Neuronal stem cell (in vitro differentiated cells): ENCODE measurements at regions not wholly inside any gene's neighbourhood (a gene's known extent, or its start where the extent isn't known, plus 50 kb on each side); places are given as distances from the start of the nearest gene placed in this dataset.

ENCODE experiments used
- DNase-seq: peaks from one replicate; pipeline ENCODE4 v3.0.0-alpha.2; 2013; ENCODE audit warnings: low spot score
- H2AFZ ChIP-seq: one replicate; pipeline ENCODE4 v1.6.1; 2013; ENCODE audit warnings: mild to moderate bottlenecking, low read length, inconsistent platforms
- H2AK5ac ChIP-seq: 2 replicates; pipeline ENCODE4 v1.6.1; 2013; ENCODE audit warnings: low read depth, mild to moderate bottlenecking, inconsistent platforms, low read length, moderate library complexity, mixed read lengths
- H2BK120ac ChIP-seq: 2 replicates; pipeline ENCODE4 v1.6.1; 2013; ENCODE audit warnings: low read depth, mild to moderate bottlenecking, inconsistent platforms, low read length, moderate library complexity, mixed read lengths
- H2BK12ac ChIP-seq: one replicate; pipeline ENCODE4 v1.6.1; 2013; ENCODE audit warnings: low read length, inconsistent platforms
- H2BK15ac ChIP-seq: 2 replicates; pipeline ENCODE4 v1.6.1; 2013; ENCODE audit warnings: mild to moderate bottlenecking, low read length, inconsistent platforms, mixed read lengths
- H2BK5ac ChIP-seq: one replicate; pipeline ENCODE4 v1.6.1; 2013; ENCODE audit warnings: inconsistent platforms, mild to moderate bottlenecking, low read length, moderate library complexity
- H3K14ac ChIP-seq: one replicate; pipeline ENCODE4 v1.6.1; 2013; ENCODE audit warnings: low read length, inconsistent platforms
- H3K18ac ChIP-seq: 2 replicates; pipeline ENCODE4 v1.6.1; 2013; ENCODE audit warnings: low read length, inconsistent platforms
- H3K23ac ChIP-seq: 2 replicates; pipeline ENCODE4 v1.6.1; 2013; ENCODE audit warnings: low read depth, mild to moderate bottlenecking, mixed read lengths, low read length, inconsistent platforms; ENCODE audit not compliant: poor library complexity
- H3K27ac ChIP-seq: replicated peaks from 3 replicates; pipeline ENCODE4 v1.5.1; 2013; ENCODE audit warnings: low read length, inconsistent platforms
- H3K27me3 ChIP-seq, 3 experiments: 2 replicates each; pipeline ENCODE4 v1.6.1; 2013; ENCODE audit warnings: low read length in 3 of 3, mild to moderate bottlenecking in 2 of 3, inconsistent platforms in 1 of 3, low read depth in 1 of 3, mixed read lengths in 1 of 3, moderate library complexity in 1 of 3; ENCODE audit not compliant: control insufficient read depth in 3 of 3, insufficient read depth in 3 of 3
- H3K36me3 ChIP-seq, 2 donors: replicated peaks in 1 of 2; 2 replicates each; pipeline ENCODE4 v1.6.1; 2013; ENCODE audit warnings: low read length in 2 of 2; ENCODE audit not compliant: control insufficient read depth in 2 of 2, insufficient read depth in 2 of 2
- H3K4ac ChIP-seq: 2 replicates; pipeline ENCODE4 v1.6.1; 2013; ENCODE audit warnings: inconsistent platforms, mild to moderate bottlenecking, low read length, moderate library complexity
- H3K4me1 ChIP-seq, 2 donors: 1 replicate in 1 of 2; 2 replicates in 1 of 2; pipeline ENCODE4 v1.6.1; 2013; ENCODE audit warnings: low read length in 2 of 2, low read depth in 1 of 2; ENCODE audit not compliant: control insufficient read depth in 2 of 2, insufficient read depth in 1 of 2
- H3K4me2 ChIP-seq: one replicate; pipeline ENCODE4 v1.6.1; 2013; ENCODE audit warnings: mild to moderate bottlenecking, low read length, inconsistent platforms; ENCODE audit not compliant: insufficient read depth, poor library complexity, severe bottlenecking
- H3K4me3 ChIP-seq, 2 donors: 2 replicates each; pipeline ENCODE4 v1.5.1; 2013; ENCODE audit warnings: low read length in 2 of 2, mild to moderate bottlenecking in 2 of 2, inconsistent platforms in 1 of 2, moderate library complexity in 1 of 2
- H3K79me1 ChIP-seq: one replicate; pipeline ENCODE4 v1.6.1; 2013; ENCODE audit warnings: low read depth, mild to moderate bottlenecking, inconsistent platforms, low read length, moderate library complexity
- H3K9ac ChIP-seq: one replicate; pipeline ENCODE4 v1.6.1; 2013; ENCODE audit warnings: mild to moderate bottlenecking, low read depth, low read length, inconsistent platforms; ENCODE audit not compliant: poor library complexity
- H3K9me3 ChIP-seq, 2 donors: replicated peaks in 1 of 2; 2 replicates each; pipeline versions ENCODE3 to v1.6.1; 2013; ENCODE audit warnings: low read length in 2 of 2, mild to moderate bottlenecking in 2 of 2, inconsistent platforms in 1 of 2, low read depth in 1 of 2, mixed read lengths in 1 of 2, moderate library complexity in 1 of 2; ENCODE audit not compliant: control insufficient read depth in 2 of 2, insufficient read depth in 1 of 2
- H4K8ac ChIP-seq: one replicate; pipeline ENCODE4 v1.6.1; 2013; ENCODE audit warnings: low read depth, mild to moderate bottlenecking, inconsistent platforms, low read length, moderate library complexity
- H4K91ac ChIP-seq: one replicate; pipeline ENCODE4 v1.6.1; 2013; ENCODE audit warnings: low read length, low read depth, mild to moderate bottlenecking, inconsistent platforms; ENCODE audit not compliant: poor library complexity
- WGBS, 2 donors: extraction: QIAGEN DNeasy Blood & Tissue Kit; methylation state at CpG; one replicate each; pipeline ENCODE4 v1.1.7; 2013; ENCODE audit warnings: missing lambda C conversion rate in 2 of 2, mixed read lengths in 1 of 2; ENCODE audit not compliant: insufficient read length in 2 of 2, insufficient replicate concordance in 1 of 2; ENCODE audit errors: extremely low coverage in 2 of 2; 5-methylcytosine and 5-hydroxymethylcytosine counted together

DNA sequence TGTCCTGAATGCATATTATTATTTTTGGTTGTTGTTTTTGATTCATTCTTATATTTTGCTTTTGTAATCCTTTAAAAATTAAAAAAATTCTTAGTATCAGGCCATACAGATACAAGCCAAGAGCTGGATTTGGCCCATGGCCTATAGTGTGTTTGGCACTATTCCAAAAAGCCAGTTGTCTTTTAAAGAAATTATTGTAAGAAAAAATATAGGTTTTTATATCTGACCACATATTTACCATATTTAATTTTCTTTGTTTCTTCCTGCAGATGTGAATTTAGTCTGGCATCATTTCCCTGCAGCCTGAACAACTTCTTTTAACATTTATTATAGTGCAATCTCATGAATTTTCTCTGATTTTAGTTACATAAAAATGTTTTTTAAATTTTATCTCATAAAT, 652.8 kb upstream of the NR3C2 start:
- no peak overlapping the region for H3K9ac ChIP-seq
- no peak overlapping the region for H2BK5ac ChIP-seq
- DNase-seq, result no peak
- no peak overlapping the region for H3K27ac ChIP-seq
- no peak overlapping the region for H4K91ac ChIP-seq
- H2BK15ac ChIP-seq, result no peak overlapping the region
- H3K36me3 ChIP-seq, result no peaks in the 10 kb centered on the region
- H3K9me3 ChIP-seq, result peaks cover 0 to 2% of the 10 kb centered on the region in 2 donors
- H3K79me1 ChIP-seq, result no peaks in the 10 kb centered on the region
- no peak overlapping the region for H2AFZ ChIP-seq
- no peaks in the 10 kb centered on the region for H3K4me1 ChIP-seq
- no peak overlapping the region for H3K18ac ChIP-seq
- no peak overlapping the region for H2AK5ac ChIP-seq
- H3K14ac ChIP-seq, result no peak overlapping the region
- H3K27me3 ChIP-seq, result no peaks in the 10 kb centered on the region
- no peak overlapping the region for H3K4me3 ChIP-seq
- no peak overlapping the region for H4K8ac ChIP-seq
- H3K4me2 ChIP-seq, result no peak overlapping the region
- H2BK120ac ChIP-seq, result no peak overlapping the region
- no peak overlapping the region for H2BK12ac ChIP-seq
- H3K23ac ChIP-seq, result no peak overlapping the region
- H3K4ac ChIP-seq, result no peak overlapping the region

DNA sequence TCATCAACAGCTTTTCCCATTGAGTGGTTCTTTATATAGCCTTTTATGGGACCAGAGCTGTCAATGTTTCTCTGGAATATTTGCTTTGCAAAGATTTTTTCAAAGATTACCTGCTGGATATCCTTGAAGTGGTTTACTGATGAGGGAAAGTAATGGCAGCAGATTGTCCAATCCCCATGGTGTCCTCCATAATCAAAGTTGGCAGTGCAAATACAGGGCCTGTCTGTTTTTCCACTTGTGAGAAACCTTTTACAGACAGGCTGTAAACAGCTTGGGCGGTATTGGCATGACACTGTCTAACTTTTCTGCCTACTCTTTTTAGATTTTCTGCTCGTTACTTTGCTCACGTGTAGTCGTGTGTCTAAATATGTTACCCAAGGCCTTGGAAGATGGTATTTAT, 641.9 kb upstream of the NR3C2 start:
- Histone ChIP-seq H3K36me3 (no peaks in the 10 kb centered on the region), H2BK15ac (no peak overlapping the region), H3K79me1 (no peaks in the 10 kb centered on the region), H3K23ac (no peak overlapping the region), H3K4me3 (no peak overlapping the region), H4K8ac (no peak overlapping the region), H2BK120ac (no peak overlapping the region), H3K18ac (no peak overlapping the region), H3K27me3 (no peaks in the 10 kb centered on the region), H4K91ac (no peak overlapping the region), H3K9ac (no peak overlapping the region), H2BK5ac (no peak overlapping the region), H3K4me2 (no peak overlapping the region), H3K14ac (no peak overlapping the region), H3K4me1 (no peaks in the 10 kb centered on the region), H2BK12ac (no peak overlapping the region), H3K27ac (no peak overlapping the region), H2AK5ac (no peak overlapping the region), H3K4ac (no peak overlapping the region), H3K9me3 (no peaks in the 10 kb centered on the region), H2AFZ (no peak overlapping the region)
- no peak for DNase-seq
- WGBS, 2 donors, result no CpG with 5 or more reads among the region's 4 CpGs

DNA sequence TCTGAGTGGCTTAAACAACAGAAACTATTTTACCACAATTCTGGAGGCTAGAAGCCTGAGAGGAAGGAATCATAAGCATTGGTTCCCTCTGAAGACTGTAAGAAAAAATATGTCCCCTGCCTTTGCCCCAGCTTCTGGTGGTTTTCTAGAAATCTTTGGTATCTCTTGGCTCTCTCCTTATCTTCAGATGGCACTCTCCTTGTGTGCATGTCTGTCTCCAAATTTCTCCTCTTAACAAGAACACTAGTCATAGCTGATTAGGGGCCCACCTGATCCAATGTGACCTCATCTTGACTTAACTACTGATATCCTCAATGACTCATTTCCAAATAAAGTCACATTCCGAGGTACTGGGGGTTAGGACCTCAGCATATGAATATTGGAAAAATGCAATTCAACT, 635.0 kb upstream of the NR3C2 start:
- no peak overlapping the region for H3K4ac ChIP-seq
- no peak overlapping the region for H2BK5ac ChIP-seq
- H4K91ac ChIP-seq, result no peak overlapping the region
- H2BK120ac ChIP-seq, result no peak overlapping the region
- no CpG with 5 or more reads among the region's 1 CpG for WGBS, 2 donors
- no peak overlapping the region for H3K14ac ChIP-seq
- H3K79me1 ChIP-seq, result no peaks in the 10 kb centered on the region
- H3K18ac ChIP-seq, result no peak overlapping the region
- H3K23ac ChIP-seq, result no peak overlapping the region
- no peak overlapping the region for H4K8ac ChIP-seq
- no peak for DNase-seq
- no peaks in the 10 kb centered on the region for H3K27me3 ChIP-seq
- no peak overlapping the region for H3K4me3 ChIP-seq
- no peak overlapping the region for H2BK12ac ChIP-seq
- H3K9me3 ChIP-seq, result no peaks in the 10 kb centered on the region
- peaks cover 0 to 3% of the 10 kb centered on the region in 2 donors for H3K4me1 ChIP-seq
- H2BK15ac ChIP-seq, result no peak overlapping the region
- no peak overlapping the region for H3K4me2 ChIP-seq
- no peak overlapping the region for H3K9ac ChIP-seq
- no peak overlapping the region for H2AFZ ChIP-seq
- no peak overlapping the region for H2AK5ac ChIP-seq
- no peaks in the 10 kb centered on the region for H3K36me3 ChIP-seq
- H3K27ac ChIP-seq, result no peak overlapping the region

DNA sequence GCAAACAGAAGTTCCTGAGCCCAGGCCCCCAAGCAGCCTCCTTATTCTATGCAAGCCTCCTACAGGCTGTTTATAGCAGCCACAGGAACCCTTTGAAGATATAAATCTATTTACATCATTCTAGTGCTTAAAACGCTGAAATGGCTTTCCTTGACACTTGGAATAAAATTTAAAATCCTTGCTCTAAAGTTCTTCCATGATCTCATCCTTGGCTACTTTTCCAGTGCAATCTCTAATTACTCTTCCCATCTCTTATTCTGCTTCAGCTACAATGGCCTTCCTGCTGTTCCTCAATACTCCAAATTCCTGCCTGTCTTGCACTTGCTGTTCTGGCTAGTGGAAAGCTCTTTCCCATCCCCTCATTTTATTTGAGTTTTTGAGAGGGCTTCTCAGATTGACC, 634.2 kb upstream of the NR3C2 start:
- H2BK15ac ChIP-seq, result no peak overlapping the region
- H3K27ac ChIP-seq, result no peak overlapping the region
- H3K9me3 ChIP-seq, result no peaks in the 10 kb centered on the region
- H3K4me2 ChIP-seq, result no peak overlapping the region
- H4K8ac ChIP-seq, result no peak overlapping the region
- no peak overlapping the region for H3K4ac ChIP-seq
- no peak overlapping the region for H3K14ac ChIP-seq
- H4K91ac ChIP-seq, result no peak overlapping the region
- no CpG with 5 or more reads among the region's 1 CpG for WGBS, 2 donors
- H3K27me3 ChIP-seq, result no peaks in the 10 kb centered on the region
- no peak overlapping the region for H2BK12ac ChIP-seq
- no peak overlapping the region for H3K23ac ChIP-seq
- DNase-seq, result no peak
- no peak overlapping the region for H2AFZ ChIP-seq
- no peaks in the 10 kb centered on the region for H3K36me3 ChIP-seq
- H3K9ac ChIP-seq, result no peak overlapping the region
- H3K4me3 ChIP-seq, result no peak overlapping the region
- peaks cover 0 to 3% of the 10 kb centered on the region in 2 donors for H3K4me1 ChIP-seq
- no peak overlapping the region for H2BK120ac ChIP-seq
- no peak overlapping the region for H3K18ac ChIP-seq
- H2AK5ac ChIP-seq, result no peak overlapping the region
- H3K79me1 ChIP-seq, result no peaks in the 10 kb centered on the region
- H2BK5ac ChIP-seq, result no peak overlapping the region
